ENCODE measurements at regions not wholly inside any gene's neighbourhood (a gene's known extent, or its start where the extent isn't known, plus 50 kb on each side); places are given as distances from the start of the nearest gene placed in this dataset.

DNA sequence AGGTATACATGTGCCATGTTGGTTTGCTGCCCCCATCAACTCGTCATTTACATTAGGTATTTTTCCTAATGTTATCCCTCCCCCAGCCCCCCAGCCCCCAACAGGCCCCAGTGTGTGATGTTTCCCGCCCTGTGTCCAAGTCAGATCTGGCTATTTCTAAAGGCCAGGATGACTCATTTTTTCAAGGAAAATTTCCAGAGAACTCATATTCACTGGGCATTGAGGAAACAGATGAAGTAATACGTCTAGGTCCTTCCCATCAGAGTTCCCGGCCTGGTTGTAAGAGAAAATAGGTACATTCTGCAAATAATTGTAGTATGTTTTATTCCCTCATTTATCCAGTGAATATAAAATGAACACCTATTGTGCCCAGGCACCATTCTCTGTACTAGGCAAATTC is 345.2 kb downstream of the BCL11B start:
- ChIA-PET CTCF (no interaction called here), POLR2A (no interaction called here)
- dilution Hi-C loops (cut with MboI; ENCODE audit: extremely low pct_ligation_motif_present, low sequenced_read_pairs): no loop called here
- no peaks in the 10 kb centered on the region for H3K9me1 ChIP-seq (replicated peaks; ENCODE audit: control insufficient read depth, extremely low read depth, insufficient read depth, low read length)
- H4K20me1 ChIP-seq (replicated peaks; ENCODE audit: control insufficient read depth, extremely low read depth, insufficient read depth, low read length): no peaks in the 10 kb centered on the region
- intact Hi-C loops (cut with micrococcal nuclease): no loop called here
- H3K9ac ChIP-seq (replicated peaks; ENCODE audit: extremely low read depth, insufficient read depth, low read length): no peak overlapping the region
- no peaks in the 10 kb centered on the region for H3K36me3 ChIP-seq (ENCODE audit: control insufficient read depth in 2 of 2, extremely low read depth in 1 of 2, insufficient read depth in 2 of 2, low read length in 2 of 2)
- no peak for FAIRE-seq
- H3K4me1 ChIP-seq (ENCODE audit: control insufficient read depth, extremely low read depth, insufficient read depth, low read length): no peaks in the 10 kb centered on the region
- TF ChIP-seq POLR2AphosphoS5 (IDR thresholded peaks at IDR 0.05; ENCODE audit: insufficient read depth, low read depth, low read length) (no peak), FOS (IDR thresholded peaks at IDR 0.05; ENCODE audit: borderline replicate concordance, insufficient read depth, low read length) (no peak), JUN (IDR thresholded peaks at IDR 0.05; ENCODE audit: borderline replicate concordance, insufficient read depth, insufficient read length, low read depth) (no peak), POLR2A (IDR thresholded peaks at IDR 0.05; ENCODE audit: low read depth, low read length) (no peak), MYC (IDR thresholded peaks at IDR 0.05; ENCODE audit: low read depth, low read length) (no peak), GATA2 (IDR thresholded peaks at IDR 0.05; ENCODE audit: insufficient read depth, insufficient read length, low read depth, low read length) (no peak), MAX (IDR thresholded peaks at IDR 0.05; ENCODE audit: insufficient read depth, insufficient read length) (no peak), EZH2 (IDR thresholded peaks at IDR 0.05; ENCODE audit: borderline replicate concordance, low read depth, low read length, severe bottlenecking) (no peak)
- TF ChIP-seq, protein P1, sequence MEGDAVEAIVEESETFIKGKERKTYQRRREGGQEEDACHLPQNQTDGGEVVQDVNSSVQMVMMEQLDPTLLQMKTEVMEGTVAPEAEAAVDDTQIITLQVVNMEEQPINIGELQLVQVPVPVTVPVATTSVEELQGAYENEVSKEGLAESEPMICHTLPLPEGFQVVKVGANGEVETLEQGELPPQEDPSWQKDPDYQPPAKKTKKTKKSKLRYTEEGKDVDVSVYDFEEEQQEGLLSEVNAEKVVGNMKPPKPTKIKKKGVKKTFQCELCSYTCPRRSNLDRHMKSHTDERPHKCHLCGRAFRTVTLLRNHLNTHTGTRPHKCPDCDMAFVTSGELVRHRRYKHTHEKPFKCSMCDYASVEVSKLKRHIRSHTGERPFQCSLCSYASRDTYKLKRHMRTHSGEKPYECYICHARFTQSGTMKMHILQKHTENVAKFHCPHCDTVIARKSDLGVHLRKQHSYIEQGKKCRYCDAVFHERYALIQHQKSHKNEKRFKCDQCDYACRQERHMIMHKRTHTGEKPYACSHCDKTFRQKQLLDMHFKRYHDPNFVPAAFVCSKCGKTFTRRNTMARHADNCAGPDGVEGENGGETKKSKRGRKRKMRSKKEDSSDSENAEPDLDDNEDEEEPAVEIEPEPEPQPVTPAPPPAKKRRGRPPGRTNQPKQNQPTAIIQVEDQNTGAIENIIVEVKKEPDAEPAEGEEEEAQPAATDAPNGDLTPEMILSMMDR (IDR thresholded peaks at IDR 0.05; ENCODE audit: extremely low read depth in 1 of 2, insufficient read depth in 1 of 2, low read depth in 1 of 2, low read length in 2 of 2): no peak
- H3K9me3 ChIP-seq (replicated peaks; ENCODE audit: control insufficient read depth, insufficient read depth, low read length): peaks cover 2% of the 10 kb centered on the region
- no peak overlapping the region for H3K4me3 ChIP-seq (replicated peaks in 1 of 3; ENCODE audit: insufficient read depth in 1 of 3, low read depth in 1 of 3, low read length in 3 of 3)
- no peaks in the 10 kb centered on the region for H3K79me2 ChIP-seq (ENCODE audit: control insufficient read depth, insufficient read depth, low read length)
- no peak for DNase-seq (ENCODE audit: low read depth, low spot score)
- H3K4me2 ChIP-seq (ENCODE audit: insufficient read depth, low read length): no peak overlapping the region
- H3K27ac ChIP-seq (ENCODE audit: insufficient read depth, low read depth, low read length): no peak overlapping the region
- no TSS peak for BruUV-seq (replicated peaks)
- H3K27me3 ChIP-seq (ENCODE audit: control insufficient read depth in 2 of 2, insufficient read depth in 2 of 2, low read length in 2 of 2): no peaks in the 10 kb centered on the region
- no peak overlapping the region for H2AFZ ChIP-seq (ENCODE audit: low read depth, low read length)
